HG03457 (cell line): ENCODE measurements at regions not wholly inside any gene's neighbourhood (a gene's known extent, or its start where the extent isn't known, plus 50 kb on each side); places are given as distances from the start of the nearest gene placed in this dataset.

Experiments used
- ATAC-seq: cut with Tn5 transposase; IDR thresholded peaks from one replicate; pipeline ENCODE4 v1.9.1; 2021; ENCODE audit warnings: moderate number of reproducible peaks; ENCODE audit not compliant: unreplicated experiment

- no peak for ATAC-seq
Observed at GRCh38 chr3:182609575-182610156, 183.6 kb upstream of the ATP11B start.

- no peak for ATAC-seq
Observed at GRCh38 chr3:182612332-182612731, 181.0 kb upstream of the ATP11B start.

GRCh38 chr3:182617500-182617899 lies 175.8 kb upstream of the ATP11B start:
- ATAC-seq = no peak

- no peak for ATAC-seq
Observed at GRCh38 chr3:182618085-182618732, 175.1 kb upstream of the ATP11B start.

GRCh38 chr3:182618981-182619591 lies 174.2 kb upstream of the ATP11B start:
- no peak for ATAC-seq

GRCh38 chr3:182620723-182621434 lies 172.4 kb upstream of the ATP11B start:
- ATAC-seq = no peak

GRCh38 chr3:182621435-182622240 lies 171.7 kb upstream of the ATP11B start:
- ATAC-seq = no peak

- no peak for ATAC-seq
Observed at GRCh38 chr3:182622241-182622545, 171.1 kb upstream of the ATP11B start.

- ATAC-seq = no peak
Observed at GRCh38 chr3:182626484-182627467, 166.5 kb upstream of the ATP11B start.

- ATAC-seq = no peak
Observed at GRCh38 chr3:182628531-182628930, 164.8 kb upstream of the ATP11B start.

GRCh38 chr3:182629521-182629920 lies 163.8 kb upstream of the ATP11B start:
- no peak for ATAC-seq

- ATAC-seq = no peak
Observed at GRCh38 chr3:182631183-182632076, 161.9 kb upstream of the ATP11B start.

GRCh38 chr3:182632077-182632393 lies 161.3 kb upstream of the ATP11B start:
- ATAC-seq = no peak

- ATAC-seq = no peak
Observed at GRCh38 chr3:182633186-182633585, 160.1 kb upstream of the ATP11B start.

- ATAC-seq = no peak
Observed at GRCh38 chr3:182636646-182637045, 156.7 kb upstream of the ATP11B start.

GRCh38 chr3:182637350-182638110 lies 155.8 kb upstream of the ATP11B start:
- ATAC-seq = no peak

GRCh38 chr3:182644013-182644412 lies 149.3 kb upstream of the ATP11B start:
- no peak for ATAC-seq

GRCh38 chr3:182644790-182645433 lies 148.4 kb upstream of the ATP11B start:
- ATAC-seq = no peak
